NB4 (cell line): ENCODE measurements at regions not wholly inside any gene's neighbourhood (a gene's known extent, or its start where the extent isn't known, plus 50 kb on each side); places are given as distances from the start of the nearest gene placed in this dataset.

ENCODE experiments used
- DNase-seq: peaks from one replicate; pipeline ENCODE4 v3.0.0; 2010; ENCODE audit warnings: low read depth
- H3K4me3 ChIP-seq: one replicate; pipeline ENCODE4 v1.5.1; 2011; ENCODE audit warnings: mild to moderate bottlenecking, low read depth, low read length, moderate library complexity
- CTCF ChIP-seq: IDR thresholded peaks from one replicate; pipeline ENCODE4 v1.5.1; 2012; ENCODE audit warnings: low read depth, low read length
- MAX ChIP-seq: IDR thresholded peaks from 2 replicates; pipeline ENCODE4 v1.6.1; 2011; ENCODE audit warnings: low read depth, low read length
- MYC ChIP-seq: IDR thresholded peaks from 2 replicates; pipeline ENCODE4 v1.6.1; 2011; ENCODE audit warnings: low read depth, low read length
- POLR2A ChIP-seq: IDR thresholded peaks from 2 replicates; pipeline ENCODE4 v1.6.1; 2011; ENCODE audit warnings: mild to moderate bottlenecking; ENCODE audit not compliant: insufficient read length; ENCODE audit errors: extremely low read depth

- no peak overlapping the region for H3K4me3 ChIP-seq
Observed at GRCh38 chr17:72034000-72034399, 86.8 kb upstream of the SOX9 start.

GRCh38 chr17:72038427-72038826 lies 82.4 kb upstream of the SOX9 start:
- DNase-seq, result no peak
- TF ChIP-seq POLR2A (no peak), MAX (no peak), CTCF (no peak), MYC (no peak)
- no peak overlapping the region for H3K4me3 ChIP-seq

More at GRCh38 chr17:72034000-72034399, 86.8 kb upstream of the SOX9 start:
- DNase-seq, result no peak
- no peak for TF ChIP-seq CTCF
- TF ChIP-seq MYC, result no peak
- TF ChIP-seq POLR2A, result no peak
- TF ChIP-seq MAX, result no peak

GRCh38 chr17:72039490-72039889 lies 81.3 kb upstream of the SOX9 start:
- TF ChIP-seq CTCF, result no peak
- TF ChIP-seq MYC, result no peak
- no peak for TF ChIP-seq POLR2A
- no peak for TF ChIP-seq MAX
- no peak for DNase-seq
- no peak overlapping the region for H3K4me3 ChIP-seq

- no peak overlapping the region for H3K4me3 ChIP-seq
- TF ChIP-seq POLR2A (no peak), MAX (no peak), MYC (no peak), CTCF (no peak)
- DNase-seq, result no peak
Observed at GRCh38 chr17:72046178-72046577, 74.6 kb upstream of the SOX9 start.

- TF ChIP-seq CTCF (no peak), MAX (no peak), MYC (no peak), POLR2A (no peak)
- no peak for DNase-seq
- H3K4me3 ChIP-seq, result no peak overlapping the region
Observed at GRCh38 chr17:72046643-72047612, 73.9 kb upstream of the SOX9 start.
